ENCODE measurements at regions not wholly inside any gene's neighbourhood (a gene's known extent, or its start where the extent isn't known, plus 50 kb on each side); places are given as distances from the start of the nearest gene placed in this dataset.

- H3K4me3 ChIP-seq (ENCODE audit: low read depth, low read length): no peak overlapping the region
- TF ChIP-seq CTCF (IDR thresholded peaks at IDR 0.05; ENCODE audit: low read depth, low read length): no peak
Measured at GRCh38 chr9:96173640-96174039, 128.3 kb downstream of the HSD17B3 start.

GRCh38 chr9:96172797-96173196 lies 129.2 kb downstream of the HSD17B3 start:
- no peak overlapping the region for H3K4me3 ChIP-seq (ENCODE audit: low read depth, low read length)
- no peak for TF ChIP-seq CTCF (IDR thresholded peaks at IDR 0.05; ENCODE audit: low read depth, low read length)

- no peak for TF ChIP-seq CTCF (IDR thresholded peaks at IDR 0.05; ENCODE audit: low read depth, low read length)
Measured at GRCh38 chr9:96171728-96172127, 130.2 kb downstream of the HSD17B3 start.

GRCh38 chr9:96169901-96170300 lies 132.1 kb downstream of the HSD17B3 start:
- no peak for TF ChIP-seq CTCF (IDR thresholded peaks at IDR 0.05; ENCODE audit: low read depth, low read length)
- H3K4me3 ChIP-seq (ENCODE audit: low read depth, low read length): no peak overlapping the region

More at GRCh38 chr9:96171728-96172127, 130.2 kb downstream of the HSD17B3 start:
- H3K4me3 ChIP-seq (ENCODE audit: low read depth, low read length): no peak overlapping the region

- no peak for TF ChIP-seq CTCF (IDR thresholded peaks at IDR 0.05; ENCODE audit: low read depth, low read length)
- H3K4me3 ChIP-seq (ENCODE audit: low read depth, low read length): no peak overlapping the region
Measured at GRCh38 chr9:96169484-96169883, 132.5 kb downstream of the HSD17B3 start.

GRCh38 chr9:96168882-96169281 lies 133.1 kb downstream of the HSD17B3 start:
- H3K4me3 ChIP-seq (ENCODE audit: low read depth, low read length): no peak overlapping the region
- TF ChIP-seq CTCF (IDR thresholded peaks at IDR 0.05; ENCODE audit: low read depth, low read length): no peak

- no peak for TF ChIP-seq CTCF (IDR thresholded peaks at IDR 0.05; ENCODE audit: low read depth, low read length)
- no peak overlapping the region for H3K4me3 ChIP-seq (ENCODE audit: low read depth, low read length)
Measured at GRCh38 chr9:96167011-96167410, 135.0 kb downstream of the HSD17B3 start.
